SK-N-MC (cell line): ENCODE measurements at regions not wholly inside any gene's neighbourhood (a gene's known extent, or its start where the extent isn't known, plus 50 kb on each side); places are given as distances from the start of the nearest gene placed in this dataset.

Source experiments
- DNase-seq: peaks from one replicate; pipeline ENCODE4 v3.0.0-alpha.2; 2011; ENCODE audit warnings: low read depth, low spot score
- H3K27ac ChIP-seq: fragments of 200-600 bp; sonication (generic); 2 replicates; pipeline ENCODE4 v1.5.1; 2016; ENCODE audit warnings: mixed run types
- H3K36me3 ChIP-seq: fragments of 200-600 bp; sonication (generic); 2 replicates; pipeline ENCODE4 v1.6.1; 2017; ENCODE audit warnings: antibody characterized with exemption, low read length, mixed read lengths; ENCODE audit not compliant: insufficient read depth
- H3K4me3 ChIP-seq: fragments of 200-600 bp; sonication (generic); 2 replicates; pipeline ENCODE4 v1.5.1; 2016
- H3K9ac ChIP-seq: fragments of 200-600 bp; sonication (generic); 2 replicates; pipeline ENCODE4 v1.8.0; 2017; ENCODE audit warnings: mixed run types, mixed read lengths; ENCODE audit not compliant: insufficient read length
- H3K9me3 ChIP-seq: fragments of 200-600 bp; sonication (generic); 2 replicates; pipeline ENCODE4 v1.6.1; 2017; ENCODE audit warnings: low read depth, mild to moderate bottlenecking, antibody characterized with exemption, low read length, moderate library complexity, mixed read lengths
- EZH2 ChIP-seq: fragments of 200-600 bp; sonication (generic); IDR thresholded peaks from one replicate; pipeline ENCODE4 v1.6.1; 2017; ENCODE audit warnings: antibody characterized with exemption
- FOXP2 ChIP-seq: optimal IDR thresholded peaks from 2 replicates; pipeline ENCODE3; 2011; ENCODE audit warnings: mild to moderate bottlenecking, moderate library complexity; ENCODE audit not compliant: insufficient read depth; ENCODE audit errors: extremely low read length, control extremely low read depth
- POLR2AphosphoS5 ChIP-seq: IDR thresholded peaks from 2 replicates; pipeline ENCODE4 v1.6.1; 2012; ENCODE audit warnings: mild to moderate bottlenecking, low read depth, low read length, borderline replicate concordance

GRCh38 chr11:21806508-21806907, 386.4 kb upstream of the ANO5 start:
- TF ChIP-seq POLR2AphosphoS5 (no peak), FOXP2 (no peak), EZH2 (no peak)
- H3K9ac ChIP-seq, result no peak overlapping the region
- no peak for DNase-seq

GRCh38 chr11:21806947-21807346, 385.9 kb upstream of the ANO5 start:
- Histone ChIP-seq H3K36me3 (no peaks in the 10 kb centered on the region), H3K9ac (no peak overlapping the region), H3K9me3 (no peaks in the 10 kb centered on the region), H3K4me3 (no peak overlapping the region), H3K27ac (no peak overlapping the region)
- DNase-seq, result no peak
- TF ChIP-seq EZH2 (no peak), POLR2AphosphoS5 (no peak), FOXP2 (no peak)

More at GRCh38 chr11:21806508-21806907, 386.4 kb upstream of the ANO5 start:
- H3K4me3 ChIP-seq, result no peak overlapping the region
- H3K27ac ChIP-seq, result no peak overlapping the region
- no peaks in the 10 kb centered on the region for H3K36me3 ChIP-seq
- H3K9me3 ChIP-seq, result no peaks in the 10 kb centered on the region

GRCh38 chr11:21807350-21807749, 385.5 kb upstream of the ANO5 start:
- Histone ChIP-seq H3K27ac (no peak overlapping the region), H3K4me3 (no peak overlapping the region), H3K9me3 (no peaks in the 10 kb centered on the region), H3K9ac (no peak overlapping the region), H3K36me3 (no peaks in the 10 kb centered on the region)
- no peak for DNase-seq
- TF ChIP-seq POLR2AphosphoS5 (no peak), FOXP2 (no peak)

GRCh38 chr11:21810650-21811049, 382.2 kb upstream of the ANO5 start:
- Histone ChIP-seq H3K4me3 (no peak overlapping the region), H3K9me3 (no peaks in the 10 kb centered on the region), H3K9ac (no peak overlapping the region), H3K36me3 (no peaks in the 10 kb centered on the region), H3K27ac (no peak overlapping the region)
- no peak for DNase-seq
- TF ChIP-seq EZH2 (no peak), POLR2AphosphoS5 (no peak), FOXP2 (no peak)

- H3K36me3 ChIP-seq, result no peaks in the 10 kb centered on the region
- no peak overlapping the region for H3K4me3 ChIP-seq
- no peak for TF ChIP-seq FOXP2
- TF ChIP-seq EZH2, result no peak
- TF ChIP-seq POLR2AphosphoS5, result no peak
- no peak overlapping the region for H3K9ac ChIP-seq
- DNase-seq, result no peak
- no peak overlapping the region for H3K27ac ChIP-seq
- no peaks in the 10 kb centered on the region for H3K9me3 ChIP-seq
Observed at GRCh38 chr11:21811572-21811971, 381.3 kb upstream of the ANO5 start.

- Histone ChIP-seq H3K36me3 (no peaks in the 10 kb centered on the region), H3K27ac (peak overlapping the region; percentile 69), H3K9ac (no peak overlapping the region), H3K9me3 (no peaks in the 10 kb centered on the region), H3K4me3 (no peak overlapping the region)
- TF ChIP-seq EZH2, result no peak
- TF ChIP-seq POLR2AphosphoS5, result no peak
- no peak for TF ChIP-seq FOXP2
- DNase-seq, result no peak
Observed at GRCh38 chr11:21814169-21814568, 378.7 kb upstream of the ANO5 start.

GRCh38 chr11:21817696-21818095, 375.2 kb upstream of the ANO5 start:
- Histone ChIP-seq H3K9me3 (no peaks in the 10 kb centered on the region), H3K27ac (peak overlapping the region; percentile 59; the same call in 1 of the 2 replicates), H3K4me3 (0 out of 2 replicates have a peak overlapping the region, but pooled peaks have one; percentile 15), H3K36me3 (no peaks in the 10 kb centered on the region), H3K9ac (no peak overlapping the region)
- no peak for TF ChIP-seq EZH2
- no peak for TF ChIP-seq FOXP2
- no peak for TF ChIP-seq POLR2AphosphoS5
- DNase-seq, result no peak

GRCh38 chr11:21820176-21820575, 372.7 kb upstream of the ANO5 start:
- Histone ChIP-seq H3K4me3 (no peak overlapping the region), H3K36me3 (no peaks in the 10 kb centered on the region), H3K9ac (no peak overlapping the region), H3K9me3 (no peaks in the 10 kb centered on the region), H3K27ac (no peak overlapping the region)
- TF ChIP-seq POLR2AphosphoS5, result no peak
- no peak for TF ChIP-seq FOXP2
- no peak for DNase-seq

GRCh38 chr11:21825127-21825526, 367.8 kb upstream of the ANO5 start:
- TF ChIP-seq POLR2AphosphoS5, result no peak
- TF ChIP-seq EZH2, result no peak
- no peak for TF ChIP-seq FOXP2
- Histone ChIP-seq H3K9ac (no peak overlapping the region), H3K36me3 (no peaks in the 10 kb centered on the region), H3K4me3 (no peak overlapping the region), H3K27ac (no peak overlapping the region), H3K9me3 (no peaks in the 10 kb centered on the region)
- DNase-seq, result no peak

GRCh38 chr11:21838427-21838826, 354.5 kb upstream of the ANO5 start:
- TF ChIP-seq POLR2AphosphoS5 (no peak), FOXP2 (no peak), EZH2 (no peak)
- H3K36me3 ChIP-seq, result no peaks in the 10 kb centered on the region
- no peaks in the 10 kb centered on the region for H3K9me3 ChIP-seq
- no peak overlapping the region for H3K27ac ChIP-seq
- no peak overlapping the region for H3K4me3 ChIP-seq
- no peak overlapping the region for H3K9ac ChIP-seq
- no peak for DNase-seq
